ENCODE measurements at regions not wholly inside any gene's neighbourhood (a gene's known extent, or its start where the extent isn't known, plus 50 kb on each side); places are given as distances from the start of the nearest gene placed in this dataset.

DNA sequence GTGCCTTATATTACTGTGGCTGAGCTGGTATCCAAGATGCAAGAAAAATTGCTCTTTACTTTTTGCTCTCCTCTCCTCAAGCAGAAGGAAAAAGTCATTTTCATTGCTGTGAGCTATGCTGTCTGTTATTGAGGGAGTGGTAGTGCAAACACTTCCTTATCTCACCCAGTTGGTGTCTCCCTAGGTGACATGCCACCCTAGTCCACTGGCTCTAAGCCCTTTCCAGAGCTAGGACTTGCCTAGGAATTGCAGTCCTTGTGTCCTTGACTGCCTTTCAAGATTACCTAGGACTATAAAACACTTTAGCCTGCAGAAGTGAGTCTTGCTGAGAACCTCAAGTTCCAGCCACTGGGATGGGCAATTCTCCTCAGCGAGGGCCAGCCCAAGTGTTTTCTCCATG lies 458.3 kb downstream of the MRPL39 start:
- Histone ChIP-seq H3K4me2 (ENCODE audit: insufficient read depth in 1 of 2, low read depth in 2 of 2, low read length in 2 of 2) (no peak overlapping the region), H2BK12ac (ENCODE audit: low read depth, low read length) (no peak overlapping the region), H2BK120ac (replicated peaks; ENCODE audit: low read depth, low read length) (no peak overlapping the region), H2BK20ac (ENCODE audit: low read length) (no peak overlapping the region), H3K9me3 (ENCODE audit: insufficient read depth in 2 of 2, low read depth in 1 of 2, low read length in 1 of 2) (peaks cover 0 to 8% of the 10 kb centered on the region in 2 experiments; a peak in 1 of 4 replicates), H4K20me1 (replicated peaks in 1 of 2; ENCODE audit: control insufficient read depth in 1 of 2, insufficient read depth in 2 of 2, low read length in 2 of 2) (no peaks in the 10 kb centered on the region), H4K5ac (ENCODE audit: insufficient read length, low read depth, low read length) (no peak overlapping the region), H3K27ac (ENCODE audit: low read depth, low read length) (no peak overlapping the region), H2AK5ac (ENCODE audit: low read depth, low read length) (no peak overlapping the region), H2AFZ (ENCODE audit: low read length) (no peak overlapping the region), H3K4ac (replicated peaks; ENCODE audit: insufficient read length, low read depth, low read length) (no peak overlapping the region), H3K18ac (ENCODE audit: extremely low read depth, low read length) (no peak overlapping the region; the same call in 1 of the 2 replicates), H3K79me2 (ENCODE audit: control insufficient read depth in 1 of 2, insufficient read depth in 2 of 2, low read length in 2 of 2) (no peaks in the 10 kb centered on the region), H2BK5ac (ENCODE audit: low read depth, low read length) (no peak overlapping the region), H4K8ac (ENCODE audit: extremely low read depth, insufficient read depth, low read length) (no peak overlapping the region), H4K91ac (replicated peaks; ENCODE audit: insufficient read length, low read length) (no peak overlapping the region), H3K4me1 (replicated peaks in 1 of 4; ENCODE audit: control insufficient read depth in 3 of 4, insufficient read depth in 4 of 4, low read length in 3 of 4) (no peaks in the 10 kb centered on the region), H3K4me3 (ENCODE audit: extremely low read depth in 1 of 4, insufficient read depth in 2 of 4, low read depth in 3 of 4, low read length in 4 of 4) (no peak overlapping the region), H3K23me2 (ENCODE audit: low read depth, low read length) (no peaks in the 10 kb centered on the region), H3K79me1 (ENCODE audit: low read depth, low read length) (no peaks in the 10 kb centered on the region), H3K56ac (replicated peaks; ENCODE audit: insufficient read length, low read depth, low read length) (no peak overlapping the region), H3K14ac (ENCODE audit: insufficient read length) (no peak overlapping the region), H3K23ac (ENCODE audit: insufficient read length) (no peak overlapping the region), H3K9ac (replicated peaks in 1 of 4; ENCODE audit: extremely low read depth in 1 of 4, low read depth in 3 of 4, low read length in 3 of 4) (no peak overlapping the region), H3K27me3 (replicated peaks in 1 of 4; ENCODE audit: control insufficient read depth in 3 of 4, extremely low read depth in 1 of 4, insufficient read depth in 3 of 4, low read length in 3 of 4) (no peaks in the 10 kb centered on the region), H3K36me3 (ENCODE audit: control insufficient read depth in 2 of 4, insufficient read depth in 4 of 4, low read length in 3 of 4) (no peaks in the 10 kb centered on the region), H2BK15ac (ENCODE audit: low read length) (no peak overlapping the region)
- POLR2A ChIA-PET (ENCODE audit: partially characterized antibody): interaction anchor here (0.8 kb wide), 1 partner anchor 23 kb away, joined by 3 read pairs; no protein-coding TSS in a partner anchor
- no peak for DNase-seq (ENCODE audit: low read depth in 1 of 2, low spot score in 2 of 2)
- CTCF ChIA-PET (ENCODE audit: partially characterized antibody): interaction anchor here (1.4 kb wide), 1 partner anchor 134 kb away, joined by 3 read pairs; no protein-coding TSS in a partner anchor
- 85% methylated on average over 1 of the region's 1 CpG; no CpG with 5 or more reads in 1 of the 2 experiments for WGBS, 2 experiments (ENCODE audit: extremely low coverage in 1 of 2, insufficient coverage in 1 of 2, insufficient read length in 1 of 2, insufficient replicate concordance in 2 of 2, low coverage in 1 of 2, low lambda C conversion rate in 2 of 2, missing lambda C conversion rate in 1 of 2)
- no peak for FAIRE-seq
- TF ChIP-seq SIN3A (conservative IDR thresholded peaks at IDR 0.05 in 1 of 2, IDR thresholded peaks at IDR 0.05 in 1 of 2; ENCODE audit: low read depth in 1 of 2, low read length in 2 of 2) (no peak), EZH2 (IDR thresholded peaks at IDR 0.05; ENCODE audit: low read depth, low read length, severe bottlenecking) (no peak), KDM1A (IDR thresholded peaks at IDR 0.05; ENCODE audit: borderline replicate concordance, low read length) (no peak), RFX5 (IDR thresholded peaks at IDR 0.05; ENCODE audit: borderline replicate concordance, low read depth, low read length) (no peak), BRCA1 (IDR thresholded peaks at IDR 0.05; ENCODE audit: low read depth, low read length) (no peak), BCL11A (IDR thresholded peaks at IDR 0.05; ENCODE audit: low read depth in 2 of 2, low read length in 2 of 2) (no peak)
- TF ChIP-seq, protein P1, sequence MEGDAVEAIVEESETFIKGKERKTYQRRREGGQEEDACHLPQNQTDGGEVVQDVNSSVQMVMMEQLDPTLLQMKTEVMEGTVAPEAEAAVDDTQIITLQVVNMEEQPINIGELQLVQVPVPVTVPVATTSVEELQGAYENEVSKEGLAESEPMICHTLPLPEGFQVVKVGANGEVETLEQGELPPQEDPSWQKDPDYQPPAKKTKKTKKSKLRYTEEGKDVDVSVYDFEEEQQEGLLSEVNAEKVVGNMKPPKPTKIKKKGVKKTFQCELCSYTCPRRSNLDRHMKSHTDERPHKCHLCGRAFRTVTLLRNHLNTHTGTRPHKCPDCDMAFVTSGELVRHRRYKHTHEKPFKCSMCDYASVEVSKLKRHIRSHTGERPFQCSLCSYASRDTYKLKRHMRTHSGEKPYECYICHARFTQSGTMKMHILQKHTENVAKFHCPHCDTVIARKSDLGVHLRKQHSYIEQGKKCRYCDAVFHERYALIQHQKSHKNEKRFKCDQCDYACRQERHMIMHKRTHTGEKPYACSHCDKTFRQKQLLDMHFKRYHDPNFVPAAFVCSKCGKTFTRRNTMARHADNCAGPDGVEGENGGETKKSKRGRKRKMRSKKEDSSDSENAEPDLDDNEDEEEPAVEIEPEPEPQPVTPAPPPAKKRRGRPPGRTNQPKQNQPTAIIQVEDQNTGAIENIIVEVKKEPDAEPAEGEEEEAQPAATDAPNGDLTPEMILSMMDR (IDR thresholded peaks at IDR 0.05; ENCODE audit: control extremely low read depth in 1 of 3, insufficient read depth in 1 of 3, low read depth in 1 of 3, low read length in 3 of 3): no peak
- TF ChIP-seq, protein P2, sequence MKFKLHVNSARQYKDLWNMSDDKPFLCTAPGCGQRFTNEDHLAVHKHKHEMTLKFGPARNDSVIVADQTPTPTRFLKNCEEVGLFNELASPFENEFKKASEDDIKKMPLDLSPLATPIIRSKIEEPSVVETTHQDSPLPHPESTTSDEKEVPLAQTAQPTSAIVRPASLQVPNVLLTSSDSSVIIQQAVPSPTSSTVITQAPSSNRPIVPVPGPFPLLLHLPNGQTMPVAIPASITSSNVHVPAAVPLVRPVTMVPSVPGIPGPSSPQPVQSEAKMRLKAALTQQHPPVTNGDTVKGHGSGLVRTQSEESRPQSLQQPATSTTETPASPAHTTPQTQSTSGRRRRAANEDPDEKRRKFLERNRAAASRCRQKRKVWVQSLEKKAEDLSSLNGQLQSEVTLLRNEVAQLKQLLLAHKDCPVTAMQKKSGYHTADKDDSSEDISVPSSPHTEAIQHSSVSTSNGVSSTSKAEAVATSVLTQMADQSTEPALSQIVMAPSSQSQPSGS (IDR thresholded peaks at IDR 0.05; ENCODE audit: low read length): no peak
- TF ChIP-seq, protein P3, sequence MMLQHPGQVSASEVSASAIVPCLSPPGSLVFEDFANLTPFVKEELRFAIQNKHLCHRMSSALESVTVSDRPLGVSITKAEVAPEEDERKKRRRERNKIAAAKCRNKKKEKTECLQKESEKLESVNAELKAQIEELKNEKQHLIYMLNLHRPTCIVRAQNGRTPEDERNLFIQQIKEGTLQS (IDR thresholded peaks at IDR 0.05; ENCODE audit: insufficient read depth, low read depth, low read length): no peak
